ENCODE measurements at regions not wholly inside any gene's neighbourhood (a gene's known extent, or its start where the extent isn't known, plus 50 kb on each side); places are given as distances from the start of the nearest gene placed in this dataset.

GRCh38 chr13:97567510-97568243 is 133.7 kb downstream of the RAP2A start:
- no peaks in the 10 kb centered on the region for H3K9me3 ChIP-seq
- ATAC-seq, result peak in 1 of 8 donors; percentile 79
- no peak overlapping the region for H3K27ac ChIP-seq
- intact Hi-C loops (cut with DNase I), result no loop called here
- H3K4me3 ChIP-seq, result no peak overlapping the region
- WGBS, 2 donors, result 63 to 67% methylated on average over 3 of the region's 3 CpGs
- H3K27me3 ChIP-seq, result peaks cover 0 to 6% (median 0%) of the 10 kb centered on the region in 7 donors
- no peaks in the 10 kb centered on the region for H3K36me3 ChIP-seq
- TF ChIP-seq CTCF (IDR thresholded peaks at IDR 0.05), result no peak
- DNase-seq, result no peak
- H3K4me1 ChIP-seq, result peaks cover 0 to 25% (median 14%) of the 10 kb centered on the region in 9 donors

- no peak overlapping the region for H3K27ac ChIP-seq
- no peaks in the 10 kb centered on the region for H3K9me3 ChIP-seq
- peaks cover 0 to 6% (median 0%) of the 10 kb centered on the region in 7 donors for H3K27me3 ChIP-seq
- no peaks in the 10 kb centered on the region for H3K36me3 ChIP-seq
- intact Hi-C loops (cut with DNase I), result no loop called here
- DNase-seq, result peak in 1 of 2 donors; percentile 13
- peak in 6 of 8 donors; percentile 47 to 67 (median 54) for ATAC-seq
- WGBS, 2 donors, result 47 to 58% methylated on average over 1 of the region's 1 CpG
- H3K4me3 ChIP-seq, result no peak overlapping the region
- peaks cover 0 to 25% (median 14%) of the 10 kb centered on the region in 9 donors for H3K4me1 ChIP-seq
- TF ChIP-seq CTCF (IDR thresholded peaks at IDR 0.05), result no peak
Observed at GRCh38 chr13:97568850-97569249, 134.9 kb downstream of the RAP2A start.

- H3K4me1 ChIP-seq, result peaks cover 0 to 25% (median 14%) of the 10 kb centered on the region in 9 donors
- no peak for ATAC-seq
- no peaks in the 10 kb centered on the region for H3K9me3 ChIP-seq
- H3K36me3 ChIP-seq, result no peaks in the 10 kb centered on the region
- TF ChIP-seq CTCF (IDR thresholded peaks at IDR 0.05), result no peak
- WGBS, 2 donors, result 76 to 78% methylated on average over 8 of the region's 8 CpGs
- H3K27ac ChIP-seq, result no peak overlapping the region
- H3K27me3 ChIP-seq, result peaks cover 0 to 5% (median 0%) of the 10 kb centered on the region in 7 donors
- intact Hi-C loops (cut with DNase I), result loop anchor here in 2 of 10 donors (10.0 kb wide), 1 partner anchor 205 kb away; no protein-coding TSS in a partner anchor
- DNase-seq, result no peak
- H3K4me3 ChIP-seq, result no peak overlapping the region
Observed at GRCh38 chr13:97569841-97570240, 135.9 kb downstream of the RAP2A start.

GRCh38 chr13:97570442-97570841 is 136.5 kb downstream of the RAP2A start:
- peaks cover 0 to 25% (median 14%) of the 10 kb centered on the region in 9 donors for H3K4me1 ChIP-seq
- H3K27ac ChIP-seq, result no peak overlapping the region
- ATAC-seq (peak in 1 of 8 donors; percentile 25), DNase-seq (no peak)
- intact Hi-C loops (cut with DNase I), result loop anchor here in 2 of 10 donors (10.0 kb wide), 1 partner anchor 206 kb away; no protein-coding TSS in a partner anchor
- no peaks in the 10 kb centered on the region for H3K27me3 ChIP-seq
- WGBS, 2 donors, result 65 to 66% methylated on average over 3 of the region's 3 CpGs
- TF ChIP-seq CTCF (IDR thresholded peaks at IDR 0.05), result no peak
- H3K9me3 ChIP-seq, result no peaks in the 10 kb centered on the region
- H3K4me3 ChIP-seq, result no peak overlapping the region
- H3K36me3 ChIP-seq, result no peaks in the 10 kb centered on the region
